ENCODE measurements at regions not wholly inside any gene's neighbourhood (a gene's known extent, or its start where the extent isn't known, plus 50 kb on each side); places are given as distances from the start of the nearest gene placed in this dataset.

GRCh38 chr17:79487149-79487548 lies 123.7 kb downstream of the RBFOX3 start:
- no peak overlapping the region for H3K27ac ChIP-seq
- peaks cover 0 to 37% of the 10 kb centered on the region in 2 donors for H3K27me3 ChIP-seq
- no peaks in the 10 kb centered on the region for H3K4me1 ChIP-seq
- TF ChIP-seq POLR2A (IDR thresholded peaks at IDR 0.05) (no peak), POLR2AphosphoS5 (IDR thresholded peaks at IDR 0.05) (no peak), CTCF (IDR thresholded peaks at IDR 0.05) (no peak)
- intact Hi-C loops (cut with DNase I; ENCODE audit: low total_unique reads): loop anchor here (1.0 kb wide), 1 partner anchor 34 kb away; no protein-coding TSS in a partner anchor
- H3K4me3 ChIP-seq: no peak overlapping the region
- no peaks in the 10 kb centered on the region for H3K9me3 ChIP-seq
- no peaks in the 10 kb centered on the region for H3K36me3 ChIP-seq
- DNase-seq (ENCODE audit: low spot score in 2 of 2): no peak

- H3K36me3 ChIP-seq: no peaks in the 10 kb centered on the region
- H3K27ac ChIP-seq: no peak overlapping the region
- H3K4me1 ChIP-seq: no peaks in the 10 kb centered on the region
- peaks cover 0 to 47% of the 10 kb centered on the region in 2 donors for H3K27me3 ChIP-seq
- no peak for DNase-seq (ENCODE audit: low spot score in 2 of 2)
- intact Hi-C loops (cut with DNase I; ENCODE audit: low total_unique reads): no loop called here
- H3K4me3 ChIP-seq: no peak overlapping the region
- no peak for TF ChIP-seq POLR2AphosphoS5 (IDR thresholded peaks at IDR 0.05)
- no peak for TF ChIP-seq CTCF (IDR thresholded peaks at IDR 0.05)
- no peak for TF ChIP-seq POLR2A (IDR thresholded peaks at IDR 0.05)
- no peaks in the 10 kb centered on the region for H3K9me3 ChIP-seq
These were observed 124.9 kb downstream of the RBFOX3 start for GRCh38 chr17:79485991-79486390.

GRCh38 chr17:79485419-79485985 lies 125.3 kb downstream of the RBFOX3 start:
- H3K27ac ChIP-seq: no peak overlapping the region
- no peaks in the 10 kb centered on the region for H3K36me3 ChIP-seq
- no peak for DNase-seq (ENCODE audit: low spot score in 2 of 2)
- H3K4me3 ChIP-seq: no peak overlapping the region
- H3K4me1 ChIP-seq: no peaks in the 10 kb centered on the region
- no peaks in the 10 kb centered on the region for H3K9me3 ChIP-seq
- intact Hi-C loops (cut with DNase I; ENCODE audit: low total_unique reads): no loop called here
- TF ChIP-seq CTCF (IDR thresholded peaks at IDR 0.05) (no peak), POLR2A (IDR thresholded peaks at IDR 0.05) (no peak), POLR2AphosphoS5 (IDR thresholded peaks at IDR 0.05) (no peak)
- H3K27me3 ChIP-seq: peaks cover 0 to 52% of the 10 kb centered on the region in 2 donors

GRCh38 chr17:79484600-79485418 lies 126.0 kb downstream of the RBFOX3 start:
- DNase-seq (ENCODE audit: low spot score in 2 of 2): no peak
- H3K36me3 ChIP-seq: no peaks in the 10 kb centered on the region
- no peak overlapping the region for H3K27ac ChIP-seq
- peaks cover 0 to 59% of the 10 kb centered on the region in 2 donors for H3K27me3 ChIP-seq
- intact Hi-C loops (cut with DNase I; ENCODE audit: low total_unique reads): no loop called here
- no peaks in the 10 kb centered on the region for H3K9me3 ChIP-seq
- H3K4me3 ChIP-seq: no peak overlapping the region
- TF ChIP-seq CTCF (IDR thresholded peaks at IDR 0.05) (no peak), POLR2A (IDR thresholded peaks at IDR 0.05) (no peak), POLR2AphosphoS5 (IDR thresholded peaks at IDR 0.05) (no peak)
- H3K4me1 ChIP-seq: no peaks in the 10 kb centered on the region

- Histone ChIP-seq H3K27ac (no peak overlapping the region), H3K4me1 (no peaks in the 10 kb centered on the region), H3K36me3 (no peaks in the 10 kb centered on the region), H3K4me3 (no peak overlapping the region), H3K9me3 (no peaks in the 10 kb centered on the region), H3K27me3 (peaks cover 0 to 60% of the 10 kb centered on the region in 2 donors)
- no peak for DNase-seq (ENCODE audit: low spot score in 2 of 2)
- TF ChIP-seq CTCF (IDR thresholded peaks at IDR 0.05) (no peak), POLR2AphosphoS5 (IDR thresholded peaks at IDR 0.05) (no peak), POLR2A (IDR thresholded peaks at IDR 0.05) (no peak)
- intact Hi-C loops (cut with DNase I; ENCODE audit: low total_unique reads): no loop called here
These were observed 127.0 kb downstream of the RBFOX3 start for GRCh38 chr17:79483842-79484241.

Data from breast epithelium (tissue), 4 donors.